AG09319 (cell line): ENCODE measurements at regions not wholly inside any gene's neighbourhood (a gene's known extent, or its start where the extent isn't known, plus 50 kb on each side); places are given as distances from the start of the nearest gene placed in this dataset.

Source experiments
- DNase-seq: peaks from one replicate; pipeline ENCODE4 v3.0.0-alpha.2; 2010; ENCODE audit warnings: low read depth; ENCODE audit errors: extremely low read depth
- CTCF ChIP-seq: IDR thresholded peaks from 2 replicates; pipeline ENCODE4 v1.5.1; 2011; ENCODE audit warnings: low read depth, mild to moderate bottlenecking, inconsistent platforms, low read length, moderate library complexity

- DNase-seq = no peak
- no peak for TF ChIP-seq CTCF
Measured at GRCh38 chr10:54940418-54940817, 139.4 kb upstream of the PCDH15 start.

GRCh38 chr10:54914049-54914448, 113.0 kb upstream of the PCDH15 start:
- no peak for DNase-seq
- TF ChIP-seq CTCF = no peak

GRCh38 chr10:54909165-54909564, 108.1 kb upstream of the PCDH15 start:
- no peak for TF ChIP-seq CTCF
- no peak for DNase-seq

- no peak for TF ChIP-seq CTCF
- DNase-seq = no peak
Measured at GRCh38 chr10:54908019-54908418, 107.0 kb upstream of the PCDH15 start.

- TF ChIP-seq CTCF = no peak
- DNase-seq = no peak
Measured at GRCh38 chr10:54906940-54907339, 105.9 kb upstream of the PCDH15 start.

GRCh38 chr10:54905578-54906192, 104.7 kb upstream of the PCDH15 start:
- DNase-seq = no peak
- no peak for TF ChIP-seq CTCF

GRCh38 chr10:54904833-54905232, 103.8 kb upstream of the PCDH15 start:
- no peak for TF ChIP-seq CTCF
- DNase-seq = no peak
